Anterior cingulate cortex (tissue), 58 donors: ENCODE measurements at regions not wholly inside any gene's neighbourhood (a gene's known extent, or its start where the extent isn't known, plus 50 kb on each side); places are given as distances from the start of the nearest gene placed in this dataset.
"Not testable (repeated sequence)": the region's sequence is repeated elsewhere in the genome, so short reads cannot be mapped to it uniquely, and the experiment has no call there.

ENCODE experiments used
- DNase-seq, 58 donors: peaks; one replicate each; lab custom pipeline; 2025; lab: John Stamatoyannopoulos, UW

DNA sequence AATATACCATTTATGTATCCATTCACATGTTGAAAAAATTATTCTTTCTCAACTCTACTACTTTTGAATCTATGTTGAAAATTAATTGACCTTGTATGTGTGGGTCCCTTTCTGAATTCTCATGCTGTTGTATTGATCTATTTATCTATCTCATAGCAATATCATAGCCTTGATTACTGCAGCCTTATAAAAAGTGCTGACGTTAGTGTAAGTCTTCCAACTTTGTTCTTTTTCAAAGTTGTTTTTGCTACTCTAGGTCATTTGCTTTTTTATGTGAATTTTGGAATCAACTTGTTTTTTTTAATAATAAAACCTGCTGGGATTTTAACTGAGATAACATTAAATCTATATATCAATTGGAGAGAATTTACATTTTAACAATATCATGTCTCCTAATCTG, 52.2 kb upstream of the PAX3 start:
- no peak for DNase-seq

GRCh38 chr2:222352981-222353380, 54.2 kb upstream of the PAX3 start:
- no peak for DNase-seq

DNA sequence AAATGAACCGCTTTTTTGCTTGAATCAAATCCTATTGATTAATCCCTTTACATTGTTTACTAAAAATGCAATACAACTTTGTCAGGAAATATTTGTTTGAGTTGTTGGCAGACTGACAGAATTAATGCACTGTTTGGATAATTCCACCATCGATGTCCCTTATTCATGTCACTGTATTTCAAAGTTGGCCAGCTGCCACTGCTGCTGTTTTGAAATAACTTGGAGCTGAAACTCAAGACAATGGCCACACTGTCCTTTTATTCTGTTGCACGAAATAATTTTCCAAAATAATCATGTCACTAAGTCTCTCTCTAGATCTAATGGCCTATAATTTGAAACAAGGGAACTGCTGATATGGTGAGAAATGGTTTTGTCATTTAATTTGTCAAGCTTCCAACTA, 55.2 kb upstream of the PAX3 start:
- DNase-seq: peak in 1 of 58 donors; percentile 3

DNA sequence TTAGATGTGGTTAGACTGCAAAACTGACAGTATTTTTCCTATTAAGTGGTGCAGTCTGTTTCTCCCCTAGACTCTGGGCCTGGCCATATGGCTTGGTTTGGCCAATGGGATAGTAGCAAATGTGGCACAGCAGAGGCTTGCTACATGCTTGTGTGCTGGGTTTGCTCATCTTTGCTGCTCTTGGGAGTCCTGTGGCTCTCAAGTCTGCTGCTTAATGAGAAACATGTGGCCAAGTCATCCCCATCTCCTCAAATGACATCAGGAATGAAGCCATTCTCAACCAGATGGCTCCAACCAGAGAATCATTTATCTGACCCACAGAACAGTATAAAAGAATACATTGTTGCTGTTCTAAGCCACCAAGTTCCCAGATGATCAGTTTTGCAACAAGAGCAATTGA, 57.1 kb upstream of the PAX3 start:
- DNase-seq: no peak

DNA sequence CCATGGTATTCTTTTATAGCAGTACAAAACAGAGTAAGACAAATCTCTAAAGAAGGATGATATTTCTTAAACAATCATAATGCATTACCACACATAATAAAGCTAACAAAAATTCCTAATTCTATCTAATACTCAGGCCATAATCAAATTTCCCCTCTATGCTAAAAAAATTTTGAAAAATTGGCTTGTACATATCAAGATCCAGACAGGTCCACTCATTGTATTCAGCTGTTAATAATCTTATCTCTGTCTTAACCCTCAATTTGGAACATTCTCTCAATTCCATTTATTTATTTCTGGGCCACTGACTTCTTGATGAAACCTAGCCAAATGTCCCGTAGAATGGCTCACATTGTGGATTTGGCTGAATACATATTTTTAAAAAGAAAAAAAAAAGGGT, 59.1 kb upstream of the PAX3 start:
- no peak for DNase-seq

DNA sequence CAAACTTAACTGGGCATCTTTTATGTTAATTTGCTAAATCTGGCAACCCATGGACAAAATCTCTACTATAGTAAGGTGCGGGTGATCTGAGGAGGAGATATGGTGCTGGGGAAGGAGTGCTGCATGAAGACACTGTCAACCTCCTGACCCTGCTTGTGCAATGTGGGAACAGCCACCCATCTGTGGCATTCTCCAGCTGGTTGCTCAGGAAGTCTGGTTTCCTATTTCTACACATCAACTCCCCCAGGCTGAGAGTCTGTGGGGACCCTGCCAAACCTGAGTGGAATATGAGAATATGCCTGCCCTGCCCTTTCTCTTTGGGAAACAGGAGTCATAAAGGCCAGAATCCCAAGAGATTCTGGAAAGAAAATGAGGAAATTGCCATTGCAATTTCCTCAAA, 60.1 kb upstream of the PAX3 start:
- DNase-seq: no peak

DNA sequence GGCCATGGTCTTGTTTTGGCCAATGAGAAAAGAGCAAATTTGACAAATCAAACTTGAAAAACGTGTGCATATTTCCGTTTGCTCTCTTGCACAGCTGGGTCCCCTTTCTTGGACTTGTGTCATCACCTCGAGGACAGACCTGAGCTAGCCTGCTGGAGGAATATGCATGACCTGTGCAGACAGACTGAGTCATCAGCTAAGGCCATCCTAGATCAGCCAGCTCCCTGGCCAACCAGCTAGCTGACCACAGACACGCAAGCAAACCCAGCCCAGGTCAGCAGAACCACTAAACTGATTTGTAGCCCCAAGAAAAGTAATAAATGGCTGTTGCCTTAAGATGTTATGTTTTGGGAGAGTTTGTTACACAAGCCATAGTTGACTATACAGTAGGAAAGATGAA, 61.3 kb upstream of the PAX3 start:
- no peak for DNase-seq

DNA sequence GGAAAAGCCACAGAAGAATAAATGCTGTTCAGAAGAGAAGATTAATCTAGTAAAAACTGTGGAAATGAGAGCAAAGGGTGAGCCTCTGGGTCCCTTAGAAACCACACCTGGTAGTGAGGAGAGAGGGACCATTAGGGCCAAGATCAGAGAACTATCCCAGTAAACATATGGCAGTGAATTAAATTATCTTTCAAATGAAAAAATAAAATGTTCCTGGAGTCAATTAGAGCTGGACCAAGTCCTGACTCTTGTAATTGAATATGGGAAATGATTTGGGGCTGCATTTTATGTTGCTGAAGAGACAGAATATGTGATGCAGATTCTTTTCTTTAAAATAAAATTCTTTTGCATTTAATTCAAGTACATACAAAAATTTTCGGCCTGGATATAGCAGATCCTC, 62.2 kb upstream of the PAX3 start:
- no peak for DNase-seq

DNA sequence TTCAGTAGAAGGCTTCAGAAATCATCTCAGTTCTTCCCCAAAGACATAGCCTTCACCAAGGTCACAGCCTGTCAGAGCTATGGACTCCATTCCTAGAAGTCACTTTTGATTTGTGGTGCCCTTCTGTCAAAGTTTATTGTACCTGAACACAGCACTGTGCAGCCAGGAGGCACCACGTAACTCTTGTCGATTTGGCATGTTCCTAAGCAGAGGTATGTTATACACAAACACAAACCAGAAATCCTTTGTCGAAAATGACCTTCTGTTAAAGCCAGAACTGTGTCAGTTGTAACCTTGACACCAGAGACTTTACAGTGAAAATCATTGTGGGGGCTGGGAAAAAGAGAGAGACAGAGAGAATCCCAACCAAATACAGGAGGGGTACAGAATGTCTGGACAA, 62.6 kb upstream of the SGPP2 start:
- no peak for DNase-seq

- no peak for DNase-seq
Observed at GRCh38 chr2:222362336-222362735, 62.0 kb upstream of the SGPP2 start.

DNA sequence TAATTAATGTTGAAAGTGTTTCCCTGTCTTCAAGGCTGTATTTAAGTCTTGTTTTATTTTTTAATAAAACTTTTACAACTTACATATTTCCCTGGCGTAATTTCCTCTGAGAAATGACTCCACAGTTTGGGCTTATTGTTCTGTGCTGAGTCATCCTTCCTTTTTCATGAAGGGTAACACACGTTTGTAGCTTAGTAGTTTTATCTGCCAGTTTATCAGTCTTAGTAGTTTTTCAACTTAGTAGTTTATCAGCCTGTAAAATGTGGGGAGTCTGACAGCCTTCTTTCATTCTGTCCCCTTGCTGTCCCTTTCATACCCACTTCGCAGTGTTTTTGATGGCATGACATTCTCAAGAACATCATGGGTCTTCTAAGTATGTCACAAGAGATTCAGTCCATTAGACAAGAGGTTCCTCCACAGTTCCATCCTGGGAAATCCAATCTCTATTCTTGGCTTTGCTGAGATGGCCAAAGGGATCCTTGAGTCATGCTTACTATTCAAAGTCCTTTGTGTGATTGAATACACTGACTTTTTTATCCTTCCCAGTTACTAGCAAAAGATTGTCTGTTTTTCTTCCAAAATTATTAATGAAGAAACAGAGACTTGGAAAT, 60.0 kb upstream of the SGPP2 start:
- DNase-seq: no peak

DNA sequence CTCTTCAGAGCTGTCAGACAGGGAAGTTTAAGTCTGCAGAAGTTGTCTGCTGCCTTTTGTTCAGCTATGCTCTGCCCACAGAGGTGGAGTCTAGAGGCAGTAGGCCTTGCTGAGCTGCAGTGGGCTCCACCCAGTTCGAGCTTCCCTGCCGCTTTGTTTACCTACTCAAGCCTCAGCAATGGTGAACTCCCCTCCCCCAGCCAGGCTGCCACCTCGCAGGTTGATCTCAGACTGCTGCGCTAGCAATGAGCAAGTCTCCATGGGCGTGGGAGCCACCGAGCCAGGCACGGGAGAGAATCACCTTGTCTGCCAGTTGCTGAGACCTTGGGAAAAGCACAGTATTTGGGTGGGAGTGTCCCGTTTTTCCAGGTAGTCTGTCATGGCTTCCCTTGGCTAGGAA, 56.1 kb upstream of the SGPP2 start:
- not testable (repeated sequence) for DNase-seq

- DNase-seq: no peak
Observed at GRCh38 chr2:222372993-222373392, 51.4 kb upstream of the SGPP2 start.
